ENCODE measurements at regions not wholly inside any gene's neighbourhood (a gene's known extent, or its start where the extent isn't known, plus 50 kb on each side); places are given as distances from the start of the nearest gene placed in this dataset.

- TF ChIP-seq POLR2AphosphoS5 (IDR thresholded peaks at IDR 0.05), result no peak
- no peak for TF ChIP-seq CTCF (IDR thresholded peaks at IDR 0.05)
- TF ChIP-seq POLR2A (IDR thresholded peaks at IDR 0.05), result no peak
Observed at GRCh38 chrY:7879245-7879644, 967.7 kb upstream of the AMELY start.

Data from transverse colon (tissue), 4 donors.